Prostate gland (tissue), 2 donors: ENCODE measurements at regions not wholly inside any gene's neighbourhood (a gene's known extent, or its start where the extent isn't known, plus 50 kb on each side); places are given as distances from the start of the nearest gene placed in this dataset.

Experiments
- CTCF ChIP-seq, 4 experiments: fragments of 200-600 bp in 2 of 4; fragments of 450-650 bp in 2 of 4; sonication (generic) in 2 of 4; IDR thresholded peaks; 1 replicate in 3 of 4; 2 replicates in 1 of 4; pipeline ENCODE4 v1.5.1; 2016 to 2019; ENCODE audit warnings: antibody characterized with exemption in 4 of 4, mild to moderate bottlenecking in 2 of 4, moderate library complexity in 2 of 4
- POLR2A ChIP-seq: fragments of 450-650 bp; IDR thresholded peaks from one replicate; pipeline ENCODE4 v1.6.1; 2016; ENCODE audit warnings: antibody characterized with exemption, mild to moderate bottlenecking
- POLR2AphosphoS5 ChIP-seq: sonication (generic); formaldehyde crosslinking; IDR thresholded peaks from one replicate; pipeline ENCODE4 v1.6.1; 2017; ENCODE audit warnings: antibody characterized with exemption

GRCh38 chr20:20781029-20781428, 68.6 kb upstream of the RALGAPA2 start:
- no peak for TF ChIP-seq POLR2A
- TF ChIP-seq POLR2AphosphoS5 = no peak
- no peak for TF ChIP-seq CTCF (IDR thresholded peaks at IDR 0.05)
